Fibroblast of skin of left quadriceps (primary cell): ENCODE measurements at regions not wholly inside any gene's neighbourhood (a gene's known extent, or its start where the extent isn't known, plus 50 kb on each side); places are given as distances from the start of the nearest gene placed in this dataset.
A peak's percentile ranks its signal among the peaks of the same experiment; 100 is the strongest.
"Not testable (repeated sequence)": the region's sequence is repeated elsewhere in the genome, so short reads cannot be mapped to it uniquely, and the experiment has no call there.

ENCODE experiments used
- DNase-seq, 2 experiments: peaks; one replicate each; pipeline ENCODE4 v3.0.0-alpha.2; 2013; ENCODE audit warnings: low read depth in 2 of 2

GRCh38 chr4:167826281-167826680, 266.1 kb upstream of the ANXA10 start:
- DNase-seq, result peak; percentile 16 to 20

- DNase-seq, result no peak
Measured at GRCh38 chr4:167831855-167832254, 260.5 kb upstream of the ANXA10 start.

GRCh38 chr4:167838686-167839085, 253.7 kb upstream of the ANXA10 start:
- no peak for DNase-seq

GRCh38 chr4:167842487-167842886, 249.8 kb upstream of the ANXA10 start:
- no peak for DNase-seq

GRCh38 chr4:167854881-167855280, 237.5 kb upstream of the ANXA10 start:
- DNase-seq, result no peak

- DNase-seq, result not testable (repeated sequence)
Measured at GRCh38 chr4:167858127-167858526, 234.2 kb upstream of the ANXA10 start.

GRCh38 chr4:167867191-167867590, 225.1 kb upstream of the ANXA10 start:
- DNase-seq, result no peak

GRCh38 chr4:167868163-167868562, 224.2 kb upstream of the ANXA10 start:
- DNase-seq, result peak in 1 of 2 experiments; percentile 41

- DNase-seq, result peak; percentile 40 to 41
Measured at GRCh38 chr4:167873496-167873895, 218.8 kb upstream of the ANXA10 start.

- not testable (repeated sequence) for DNase-seq
Measured at GRCh38 chr4:167876091-167876490, 216.2 kb upstream of the ANXA10 start.

- DNase-seq, result not testable (repeated sequence)
Measured at GRCh38 chr4:167877826-167878225, 214.5 kb upstream of the ANXA10 start.

- peak; percentile 46 to 47 for DNase-seq
Measured at GRCh38 chr4:167883266-167883665, 209.1 kb upstream of the ANXA10 start.

GRCh38 chr4:167885071-167885470, 207.3 kb upstream of the ANXA10 start:
- no peak for DNase-seq

GRCh38 chr4:167885872-167886271, 206.5 kb upstream of the ANXA10 start:
- DNase-seq, result no peak

- no peak for DNase-seq
Measured at GRCh38 chr4:167887726-167888125, 204.6 kb upstream of the ANXA10 start.

- no peak for DNase-seq
Measured at GRCh38 chr4:167890226-167890625, 202.1 kb upstream of the ANXA10 start.

GRCh38 chr4:167893531-167893930, 198.8 kb upstream of the ANXA10 start:
- no peak for DNase-seq

GRCh38 chr4:167896260-167896659, 196.1 kb upstream of the ANXA10 start:
- DNase-seq, result not testable (repeated sequence)

GRCh38 chr4:167897116-167897515, 195.2 kb upstream of the ANXA10 start:
- no peak for DNase-seq

- peak; percentile 37 to 38 for DNase-seq
Measured at GRCh38 chr4:167903291-167903721, 189.0 kb upstream of the ANXA10 start.

GRCh38 chr4:167906851-167907250, 185.5 kb upstream of the ANXA10 start:
- DNase-seq, result no peak

- no peak for DNase-seq
Measured at GRCh38 chr4:167908816-167909215, 183.5 kb upstream of the ANXA10 start.

- DNase-seq, result not testable (repeated sequence)
Measured at GRCh38 chr4:167912535-167912934, 179.8 kb upstream of the ANXA10 start.

GRCh38 chr4:167918077-167918476, 174.3 kb upstream of the ANXA10 start:
- DNase-seq, result no peak
